ENCODE measurements at regions not wholly inside any gene's neighbourhood (a gene's known extent, or its start where the extent isn't known, plus 50 kb on each side); places are given as distances from the start of the nearest gene placed in this dataset.
A peak's percentile ranks its signal among the peaks of the same experiment; 100 is the strongest.
"Not testable (repeated sequence)": the region's sequence is repeated elsewhere in the genome, so short reads cannot be mapped to it uniquely, and the experiment has no call there.

- no peak for DNase-seq
These were observed 333.5 kb upstream of the NUPR2 start for GRCh38 chr7:56449762-56450161.

GRCh38 chr7:56447864-56448693 is 331.9 kb upstream of the NUPR2 start:
- no peak for DNase-seq

DNA sequence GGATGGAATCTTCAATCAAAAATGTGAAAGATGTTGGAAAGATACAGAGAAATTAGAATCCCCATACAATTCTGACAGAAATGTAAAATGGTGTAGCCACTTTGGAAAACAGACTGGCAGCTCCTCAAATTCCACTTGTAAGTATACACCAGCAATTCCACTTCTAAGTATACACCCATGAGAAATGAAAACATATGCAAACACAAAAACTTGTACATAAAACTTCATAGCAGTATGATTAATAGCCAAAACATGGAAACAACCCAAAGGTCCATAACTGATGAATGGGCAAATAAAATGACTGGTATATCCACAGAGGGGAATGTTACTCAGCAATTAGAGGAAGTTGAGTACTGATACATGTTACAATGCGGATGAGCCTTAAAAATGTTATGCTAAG is 304.3 kb upstream of the NUPR2 start:
- DNase-seq: not testable (repeated sequence)

- no peak for DNase-seq
These were observed 259.0 kb upstream of the NUPR2 start for GRCh38 chr7:56375173-56375572.

DNA sequence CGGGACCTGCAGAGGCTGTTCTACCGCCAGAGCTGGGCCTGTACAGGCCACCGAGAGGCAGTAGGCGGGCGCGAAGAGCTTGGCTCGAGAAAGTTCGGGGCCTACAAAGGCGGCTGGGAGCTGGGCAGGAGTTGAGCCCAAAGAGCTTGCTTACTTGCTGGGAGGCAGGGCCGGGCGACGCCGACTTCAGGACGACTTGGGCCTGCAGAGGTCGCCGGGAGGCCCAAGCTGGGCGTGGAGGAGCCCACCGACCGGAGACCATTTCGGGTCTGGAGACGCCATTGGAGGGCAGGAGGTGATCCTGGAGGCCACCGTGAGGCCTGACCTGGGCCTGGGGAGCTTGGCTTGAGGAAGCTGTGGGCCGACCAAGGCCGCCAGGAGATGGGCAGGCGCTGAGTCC is 258.4 kb upstream of the NUPR2 start:
- not testable (repeated sequence) for DNase-seq

GRCh38 chr7:56373314-56373713 is 257.1 kb upstream of the NUPR2 start:
- DNase-seq: not testable (repeated sequence)

- DNase-seq: not testable (repeated sequence)
These were observed 255.6 kb upstream of the NUPR2 start for GRCh38 chr7:56371792-56372191.

GRCh38 chr7:56370208-56370872 is 254.1 kb upstream of the NUPR2 start:
- DNase-seq: not testable (repeated sequence)

GRCh38 chr7:56367914-56368313 is 251.7 kb upstream of the NUPR2 start:
- DNase-seq: not testable (repeated sequence)

GRCh38 chr7:56367411-56367810 is 251.2 kb upstream of the NUPR2 start:
- DNase-seq: not testable (repeated sequence)

DNA sequence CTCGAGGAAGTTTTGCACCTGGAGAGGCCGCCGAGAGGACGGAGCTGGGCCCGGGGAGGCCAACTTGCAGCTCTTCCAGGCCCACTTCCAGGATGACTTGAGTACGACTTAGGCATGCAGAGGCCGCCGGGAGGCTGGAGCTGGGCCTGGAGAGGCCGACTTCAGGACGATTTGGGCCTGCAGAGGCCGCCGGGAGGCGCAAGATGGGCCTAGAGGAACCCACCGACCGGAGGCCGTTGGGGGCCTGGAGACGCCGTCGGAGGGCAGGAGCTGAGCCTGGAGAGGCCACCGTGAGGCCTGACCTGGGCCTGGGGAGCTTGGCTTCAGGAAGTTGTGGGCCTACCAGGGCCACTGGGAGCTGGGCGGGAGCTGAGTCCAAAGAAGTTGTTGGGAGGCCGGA is 250.5 kb upstream of the NUPR2 start:
- DNase-seq: not testable (repeated sequence)

- DNase-seq: not testable (repeated sequence)
These were observed 236.4 kb upstream of the NUPR2 start for GRCh38 chr7:56352576-56352975.

- not testable (repeated sequence) for DNase-seq
These were observed 235.0 kb upstream of the NUPR2 start for GRCh38 chr7:56351181-56351580.

DNA sequence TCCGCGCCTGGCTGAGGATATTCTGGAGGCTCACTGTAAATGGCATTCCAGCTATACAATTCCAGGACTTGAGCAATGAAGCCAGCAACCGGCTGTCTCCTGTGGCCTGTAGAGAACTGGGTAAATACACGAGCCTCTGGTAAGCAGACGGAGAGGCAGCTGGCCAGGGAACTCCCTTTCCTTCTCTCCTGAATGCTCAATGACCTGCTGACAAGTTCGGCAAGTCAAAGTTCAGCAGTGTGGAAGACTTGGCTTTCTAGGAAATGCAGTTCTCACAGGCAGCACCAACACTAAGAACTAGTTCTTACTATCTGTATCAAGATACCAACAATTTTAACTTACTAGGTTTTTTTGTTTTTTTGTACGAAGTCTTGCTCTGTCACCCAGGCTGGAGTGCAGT is 232.1 kb upstream of the NUPR2 start:
- DNase-seq: not testable (repeated sequence)

GRCh38 chr7:56328327-56328726 is 212.1 kb upstream of the NUPR2 start:
- DNase-seq: not testable (repeated sequence)

DNA sequence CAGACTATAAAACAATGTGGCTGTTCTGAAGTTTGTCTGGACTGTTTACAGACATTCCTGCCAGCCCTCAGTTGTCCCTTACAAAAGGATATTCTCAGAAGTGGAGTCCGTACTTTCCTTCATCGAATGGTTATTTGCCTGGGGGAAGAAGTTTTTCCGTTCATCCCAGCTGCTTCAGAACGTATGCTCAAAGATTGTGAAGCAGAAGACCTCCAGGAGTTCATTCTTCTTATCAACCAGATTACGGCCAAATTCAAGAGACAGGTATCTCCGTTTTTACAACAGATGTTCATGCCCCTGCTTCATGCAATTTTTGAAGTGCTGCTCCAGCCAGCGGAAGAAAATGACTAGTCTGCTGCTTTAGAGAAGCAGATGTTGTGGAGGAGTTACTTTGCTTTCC is 174.3 kb upstream of the NUPR2 start:
- no peak for DNase-seq

DNA sequence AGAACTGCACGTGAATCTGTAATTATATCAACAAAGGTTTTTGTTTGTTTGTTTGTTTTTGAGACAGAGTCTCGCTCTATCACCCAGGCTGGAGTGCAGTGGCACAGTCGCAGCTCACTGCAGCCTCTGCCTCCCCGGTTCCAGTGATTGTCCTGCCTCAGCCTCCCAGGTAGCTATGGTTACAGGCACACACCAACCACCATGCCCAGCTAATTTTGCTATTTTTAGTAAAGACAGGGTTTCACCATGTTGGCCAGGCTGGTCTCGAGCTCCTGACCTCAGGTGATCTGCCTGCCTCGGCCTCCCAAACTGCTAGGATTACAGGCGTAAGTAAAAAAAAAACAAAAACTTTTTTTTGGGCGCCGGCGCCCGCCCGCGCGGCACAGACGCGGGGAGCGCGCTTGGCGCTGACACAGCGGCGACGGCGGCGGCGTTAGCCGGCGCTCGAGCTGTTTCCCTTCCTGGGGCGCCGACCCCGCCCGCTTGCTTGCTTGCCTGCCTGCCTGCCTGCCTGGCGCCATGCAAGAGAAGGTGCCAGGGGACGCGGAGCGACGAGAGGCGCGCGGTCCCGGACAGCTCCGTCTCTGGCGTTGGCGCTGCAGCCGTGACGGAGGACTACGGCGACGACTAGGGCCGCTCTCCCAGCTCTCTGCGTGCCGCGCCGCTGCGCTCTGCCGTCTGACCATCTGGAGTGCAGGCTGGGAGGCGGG is 171.4 kb upstream of the NUPR2 start:
- DNase-seq: peak; percentile 4

DNA sequence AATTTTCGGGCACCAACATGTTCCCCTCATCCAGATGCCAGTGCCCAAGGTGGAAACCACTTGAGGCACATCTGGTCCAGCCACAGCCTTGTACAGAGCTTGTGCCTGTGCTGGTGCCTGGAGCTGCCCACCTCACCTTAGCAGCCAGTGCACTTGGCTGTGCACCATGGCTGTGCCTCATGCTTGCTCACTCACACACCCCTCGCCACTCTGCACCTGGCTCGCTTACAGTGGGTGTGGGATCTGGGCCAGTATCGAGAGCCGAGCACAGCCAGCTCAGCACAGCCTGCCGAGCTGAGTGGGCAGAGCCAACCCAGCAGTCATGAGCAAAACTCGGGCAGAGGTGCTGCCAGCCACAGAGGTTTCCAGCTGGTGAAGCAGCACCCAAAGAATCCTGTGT is 139.9 kb upstream of the NUPR2 start:
- DNase-seq: no peak

- no peak for DNase-seq
These were observed 133.9 kb upstream of the NUPR2 start for GRCh38 chr7:56250135-56250534.

GRCh38 chr7:56229631-56230030 is 113.4 kb upstream of the NUPR2 start:
- no peak for DNase-seq

DNA sequence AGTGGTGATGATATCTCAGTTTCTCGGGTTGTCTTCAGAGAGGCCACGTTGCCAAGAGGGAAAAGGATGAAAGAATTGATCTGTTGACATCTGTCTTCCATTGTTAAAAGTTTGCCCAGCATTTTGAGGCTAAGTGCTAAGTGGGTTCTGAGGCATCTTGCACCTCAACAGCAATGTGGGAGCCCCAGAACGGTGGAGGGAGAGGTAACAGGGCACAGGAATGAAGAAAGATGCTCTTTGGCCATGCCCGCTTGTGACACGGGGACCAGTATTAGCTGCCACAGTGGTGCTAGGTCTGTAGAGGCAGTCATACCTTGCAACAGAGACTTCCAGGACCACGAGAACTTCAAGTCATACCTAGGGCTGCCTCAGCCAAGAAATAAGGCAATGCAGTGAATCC is 106.6 kb upstream of the NUPR2 start:
- DNase-seq: no peak

GRCh38 chr7:56219017-56219416 is 102.8 kb upstream of the NUPR2 start:
- DNase-seq: no peak

- DNase-seq: no peak
These were observed 102.3 kb upstream of the NUPR2 start for GRCh38 chr7:56218510-56218909.

DNA sequence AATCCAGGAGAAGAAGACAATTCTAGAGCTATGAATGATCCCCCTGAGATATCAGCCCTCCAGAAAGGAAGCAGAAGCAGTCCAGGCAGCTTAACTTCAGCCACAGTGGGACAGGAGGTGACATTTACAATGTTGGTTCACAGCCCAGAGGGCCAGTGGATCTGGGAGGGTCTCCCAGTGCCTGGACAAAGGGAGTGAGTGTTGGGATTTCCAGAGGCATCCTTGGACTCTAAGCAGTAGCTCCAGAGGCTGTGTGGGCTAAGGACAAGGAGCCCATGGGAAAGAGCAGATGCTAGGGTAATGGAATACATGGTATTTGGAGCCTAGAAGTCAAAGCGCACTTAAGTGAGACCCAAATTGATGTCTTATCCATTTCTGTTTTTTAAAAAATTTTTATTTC is 97.4 kb upstream of the NUPR2 start:
- DNase-seq: no peak
